ENCODE measurements at regions not wholly inside any gene's neighbourhood (a gene's known extent, or its start where the extent isn't known, plus 50 kb on each side); places are given as distances from the start of the nearest gene placed in this dataset.

GRCh38 chr3:73164622-73165021, 103.2 kb downstream of the EBLN2 start:
- ATAC-seq = no peak
- WGBS, 4 donors = 87 to 91% (median 88%) methylated on average over 4 of the region's 4 CpGs

GRCh38 chr3:73175698-73176097, 114.2 kb downstream of the EBLN2 start:
- Histone ChIP-seq H3K9me3 (peaks cover 0 to 4% (median 0%) of the 10 kb centered on the region in 12 donors), H3K4me3 (no peak overlapping the region), H3K27ac (no peak overlapping the region), H3K27me3 (no peaks in the 10 kb centered on the region), H3K4me1 (no peaks in the 10 kb centered on the region), H3K36me3 (no peaks in the 10 kb centered on the region)
- DNase-seq = no peak
- TF ChIP-seq POLR2A (IDR thresholded peaks at IDR 0.05) = no peak
- TF ChIP-seq, protein P1, sequence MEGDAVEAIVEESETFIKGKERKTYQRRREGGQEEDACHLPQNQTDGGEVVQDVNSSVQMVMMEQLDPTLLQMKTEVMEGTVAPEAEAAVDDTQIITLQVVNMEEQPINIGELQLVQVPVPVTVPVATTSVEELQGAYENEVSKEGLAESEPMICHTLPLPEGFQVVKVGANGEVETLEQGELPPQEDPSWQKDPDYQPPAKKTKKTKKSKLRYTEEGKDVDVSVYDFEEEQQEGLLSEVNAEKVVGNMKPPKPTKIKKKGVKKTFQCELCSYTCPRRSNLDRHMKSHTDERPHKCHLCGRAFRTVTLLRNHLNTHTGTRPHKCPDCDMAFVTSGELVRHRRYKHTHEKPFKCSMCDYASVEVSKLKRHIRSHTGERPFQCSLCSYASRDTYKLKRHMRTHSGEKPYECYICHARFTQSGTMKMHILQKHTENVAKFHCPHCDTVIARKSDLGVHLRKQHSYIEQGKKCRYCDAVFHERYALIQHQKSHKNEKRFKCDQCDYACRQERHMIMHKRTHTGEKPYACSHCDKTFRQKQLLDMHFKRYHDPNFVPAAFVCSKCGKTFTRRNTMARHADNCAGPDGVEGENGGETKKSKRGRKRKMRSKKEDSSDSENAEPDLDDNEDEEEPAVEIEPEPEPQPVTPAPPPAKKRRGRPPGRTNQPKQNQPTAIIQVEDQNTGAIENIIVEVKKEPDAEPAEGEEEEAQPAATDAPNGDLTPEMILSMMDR (IDR thresholded peaks at IDR 0.05) = no peak
- ATAC-seq = no peak
- intact Hi-C loops (cut with DNase I) = no loop called here
- 89 to 100% (median 89%) methylated on average over 1 of the region's 1 CpG for WGBS, 4 donors

More at GRCh38 chr3:73164622-73165021, 103.2 kb downstream of the EBLN2 start:
- Histone ChIP-seq H3K4me3 (no peak overlapping the region), H3K9me3 (peaks cover 0 to 7% (median 0%) of the 10 kb centered on the region in 12 donors), H3K27me3 (no peaks in the 10 kb centered on the region), H3K4me1 (no peaks in the 10 kb centered on the region), H3K27ac (no peak overlapping the region), H3K36me3 (no peaks in the 10 kb centered on the region)
- DNase-seq = no peak
- TF ChIP-seq, protein P1 (IDR thresholded peaks at IDR 0.05) = no peak
- TF ChIP-seq POLR2A (IDR thresholded peaks at IDR 0.05) = no peak
- intact Hi-C loops (cut with DNase I) = no loop called here

DNA sequence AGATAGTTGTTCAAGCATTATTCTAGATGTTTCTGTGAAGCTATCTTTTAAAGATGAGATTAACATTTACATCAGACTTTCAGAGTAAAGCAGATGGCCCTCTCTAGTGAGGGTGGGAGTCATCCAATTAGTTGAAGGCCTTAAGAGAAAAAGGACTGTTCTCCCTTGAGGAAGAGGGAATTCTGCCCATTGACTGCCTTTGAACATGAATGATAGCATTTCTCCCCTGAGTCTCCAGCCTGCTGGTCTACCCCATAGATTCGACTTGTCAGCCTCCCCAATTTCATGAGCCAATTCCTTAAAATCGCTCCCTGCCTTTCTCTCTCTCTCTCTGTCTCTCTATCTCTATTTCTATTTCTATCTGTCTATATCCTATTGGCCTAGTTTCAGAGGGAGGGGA, 115.5 kb downstream of the EBLN2 start:
- no peak for DNase-seq
- Histone ChIP-seq H3K27ac (no peak overlapping the region), H3K27me3 (no peaks in the 10 kb centered on the region), H3K4me3 (no peak overlapping the region), H3K36me3 (no peaks in the 10 kb centered on the region), H3K4me1 (no peaks in the 10 kb centered on the region), H3K9me3 (peaks cover 0 to 4% (median 0%) of the 10 kb centered on the region in 12 donors)
- intact Hi-C loops (cut with DNase I) = no loop called here
- TF ChIP-seq, protein P1 (IDR thresholded peaks at IDR 0.05) = no peak
- no peak for TF ChIP-seq POLR2A (IDR thresholded peaks at IDR 0.05)
- 82 to 88% (median 82%) methylated on average over 2 of the region's 2 CpGs for WGBS, 4 donors
- no peak for ATAC-seq

DNA sequence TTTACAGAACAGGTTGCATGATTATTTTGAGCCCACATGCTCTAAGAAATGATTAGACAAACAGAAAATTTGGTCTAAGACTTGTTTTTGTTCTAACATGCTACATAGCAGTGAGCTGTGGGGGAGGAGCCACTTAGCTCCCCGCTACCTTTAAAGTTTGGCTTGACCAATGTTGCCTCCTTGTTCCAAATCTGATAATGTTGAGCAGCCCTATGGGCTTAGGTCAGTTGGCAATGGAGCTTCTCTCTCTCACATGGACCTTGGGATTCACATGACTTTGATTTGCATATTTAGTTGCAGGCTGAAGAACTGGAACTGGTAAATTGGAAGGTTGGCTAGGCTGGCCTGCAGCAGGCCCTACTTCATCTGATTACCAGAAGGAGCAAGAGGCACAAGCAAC, 116.4 kb downstream of the EBLN2 start:
- Histone ChIP-seq H3K4me3 (no peak overlapping the region), H3K27me3 (no peaks in the 10 kb centered on the region), H3K27ac (no peak overlapping the region), H3K36me3 (no peaks in the 10 kb centered on the region), H3K4me1 (no peaks in the 10 kb centered on the region), H3K9me3 (peaks cover 0 to 4% (median 0%) of the 10 kb centered on the region in 12 donors)
- intact Hi-C loops (cut with DNase I) = no loop called here
- TF ChIP-seq POLR2A (IDR thresholded peaks at IDR 0.05) = no peak
- TF ChIP-seq, protein P1 (IDR thresholded peaks at IDR 0.05) = no peak
- no peak for ATAC-seq
- 75 to 97% (median 95%) methylated on average over 1 of the region's 1 CpG for WGBS, 4 donors
- no peak for DNase-seq

All from heart left ventricle (tissue), 16 donors.